HG03097 (cell line): ENCODE measurements at regions not wholly inside any gene's neighbourhood (a gene's known extent, or its start where the extent isn't known, plus 50 kb on each side); places are given as distances from the start of the nearest gene placed in this dataset.

Source experiments
- ATAC-seq: cut with Tn5 transposase; IDR thresholded peaks from one replicate; pipeline ENCODE4 v1.9.1; 2021; ENCODE audit not compliant: unreplicated experiment, low FRiP score

DNA sequence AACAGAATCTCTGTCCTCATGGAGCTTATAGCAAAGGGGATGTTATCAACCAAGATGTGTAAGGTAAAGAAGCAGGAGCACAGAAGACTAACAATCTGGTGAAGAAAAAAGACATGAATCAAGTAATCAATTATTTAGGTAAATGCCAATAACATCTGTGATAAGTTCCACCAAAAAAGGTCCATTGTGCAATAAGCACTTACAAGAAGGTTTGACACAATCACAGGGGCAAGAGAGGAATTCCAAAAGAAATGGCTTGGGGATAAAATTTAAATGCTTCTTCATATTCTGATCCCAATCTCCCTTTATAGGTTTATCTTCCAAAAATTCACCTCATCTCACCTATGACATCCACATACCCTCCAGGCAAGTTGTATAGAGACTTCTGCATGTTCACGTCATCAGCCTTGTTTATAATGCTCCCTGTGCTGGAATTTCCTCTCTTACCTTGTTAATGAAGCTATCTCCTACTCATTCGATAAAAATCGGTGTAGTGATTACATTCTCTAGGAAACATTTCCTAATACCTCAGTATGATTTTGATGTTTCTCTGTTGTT lies 53.6 kb upstream of the DPT start:
- no peak for ATAC-seq

GRCh38 chr1:168783458-168784210 lies 54.6 kb upstream of the DPT start:
- no peak for ATAC-seq

- no peak for ATAC-seq
These were observed 57.7 kb upstream of the DPT start for GRCh38 chr1:168786476-168787330.

- ATAC-seq: no peak
These were observed 59.3 kb upstream of the DPT start for GRCh38 chr1:168788258-168788657.

DNA sequence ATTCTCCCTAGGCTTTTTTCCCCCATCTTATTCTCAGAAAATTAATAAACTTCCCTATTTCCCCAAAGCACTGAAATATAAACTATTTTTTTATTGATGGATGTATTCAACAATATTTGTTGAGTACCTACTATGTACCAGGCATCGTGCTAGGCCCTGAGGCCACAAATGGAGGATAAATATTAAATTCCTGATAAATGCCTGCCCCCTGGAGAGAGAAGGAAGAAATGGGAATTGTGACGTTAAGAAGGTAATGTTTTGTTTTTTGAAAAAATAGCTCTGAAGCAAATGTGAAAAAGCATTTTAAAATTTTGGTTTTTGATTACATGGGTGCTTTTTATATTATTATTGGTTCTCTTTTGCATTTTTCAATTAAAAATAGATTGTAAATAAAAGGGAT lies 60.5 kb upstream of the DPT start:
- ATAC-seq: no peak

GRCh38 chr1:168792142-168792541 lies 63.1 kb upstream of the DPT start:
- ATAC-seq: no peak

GRCh38 chr1:168792592-168793125 lies 63.7 kb upstream of the DPT start:
- ATAC-seq: no peak

GRCh38 chr1:168794057-168794456 lies 65.1 kb upstream of the DPT start:
- ATAC-seq: no peak

GRCh38 chr1:168795681-168796080 lies 66.7 kb upstream of the DPT start:
- ATAC-seq: no peak

- ATAC-seq: no peak
These were observed 71.1 kb upstream of the DPT start for GRCh38 chr1:168799927-168800605.

DNA sequence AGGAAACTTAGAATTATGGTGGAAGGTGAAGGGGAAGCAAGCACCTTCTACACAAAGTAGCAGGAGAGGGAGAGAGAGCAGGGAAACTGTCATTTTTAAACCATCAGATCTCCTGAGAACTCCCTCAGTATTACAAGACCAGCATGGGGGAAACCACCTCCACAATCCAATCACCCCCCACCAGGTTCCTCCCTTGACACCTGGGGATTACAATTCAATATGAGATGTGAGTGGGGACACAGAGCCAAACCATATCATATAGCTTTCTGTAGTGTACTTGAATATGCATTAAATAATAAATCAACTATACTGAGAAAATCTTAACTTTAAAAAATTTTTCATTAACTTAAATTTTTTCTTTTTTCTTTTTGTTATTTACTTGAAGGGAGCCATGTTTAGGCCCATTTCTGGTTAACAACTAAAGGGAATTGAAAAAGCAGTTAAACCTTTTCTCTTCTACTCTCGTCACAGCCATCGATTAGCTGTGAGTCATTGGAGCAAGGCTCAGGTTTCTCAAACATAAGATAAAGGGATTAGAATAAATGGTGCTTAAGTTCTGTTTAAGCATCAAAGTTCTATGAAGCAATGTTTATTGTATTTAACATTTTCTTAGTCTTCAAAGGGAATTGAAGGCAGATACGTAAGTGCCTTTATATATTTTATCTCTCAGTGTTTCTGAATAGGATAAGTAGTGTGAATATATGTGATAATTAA lies 72.2 kb upstream of the DPT start:
- ATAC-seq: no peak

DNA sequence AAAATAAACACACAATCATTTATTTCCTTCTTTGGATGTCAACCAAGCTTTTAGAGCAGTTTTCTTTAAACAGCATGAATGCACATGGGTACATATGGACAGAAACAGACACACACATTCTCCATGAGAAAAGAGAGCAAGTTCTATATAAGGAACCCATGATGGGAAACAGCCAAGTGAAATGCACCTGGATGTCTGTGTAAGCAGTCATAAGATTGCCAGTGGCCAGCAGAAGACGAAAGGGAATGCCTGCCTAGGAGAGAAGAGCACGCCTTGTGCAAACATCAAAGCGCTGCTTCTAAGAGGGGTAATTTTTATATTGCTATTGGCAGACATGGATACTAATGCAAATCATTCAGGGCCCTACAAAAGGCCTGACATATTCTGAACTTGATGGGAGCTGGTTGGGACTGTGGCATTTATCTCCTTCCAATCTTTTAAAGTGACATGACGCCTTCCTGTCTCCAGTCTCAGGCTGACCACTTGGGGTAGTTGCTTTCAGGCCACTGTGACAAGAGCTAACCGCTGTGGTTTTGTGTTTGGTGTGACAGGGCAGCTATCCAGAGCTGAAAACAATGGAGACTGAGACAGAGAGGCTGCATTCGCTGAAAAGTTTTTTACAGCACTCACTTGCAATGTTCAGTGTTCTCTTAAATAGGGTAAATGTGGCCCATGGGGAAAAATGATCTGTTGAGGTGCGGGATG lies 75.0 kb upstream of the DPT start:
- ATAC-seq: no peak

DNA sequence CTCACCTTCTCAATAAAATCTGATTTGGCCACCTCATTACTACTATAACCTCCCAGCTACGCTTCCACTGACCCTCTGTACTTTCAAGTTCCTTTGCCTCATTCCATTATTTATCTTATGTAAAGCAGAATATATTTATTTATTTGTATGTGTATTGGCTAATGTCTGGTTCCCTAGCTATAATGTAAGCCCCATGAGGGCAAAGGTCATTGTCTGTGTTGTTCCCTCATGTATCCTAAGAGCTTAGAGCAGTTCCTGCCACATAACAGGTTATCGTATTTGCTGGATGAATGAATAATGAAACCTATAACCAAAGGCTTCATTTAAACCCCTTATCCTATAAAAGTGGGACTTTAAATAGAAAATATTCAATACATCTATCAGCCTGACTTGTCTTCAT lies 77.9 kb upstream of the DPT start:
- ATAC-seq: no peak

- ATAC-seq: no peak
These were observed 82.2 kb upstream of the DPT start for GRCh38 chr1:168811176-168811575.

GRCh38 chr1:168819668-168820067 lies 90.7 kb upstream of the DPT start:
- ATAC-seq: no peak

GRCh38 chr1:168821434-168821833 lies 92.4 kb upstream of the DPT start:
- ATAC-seq: no peak

DNA sequence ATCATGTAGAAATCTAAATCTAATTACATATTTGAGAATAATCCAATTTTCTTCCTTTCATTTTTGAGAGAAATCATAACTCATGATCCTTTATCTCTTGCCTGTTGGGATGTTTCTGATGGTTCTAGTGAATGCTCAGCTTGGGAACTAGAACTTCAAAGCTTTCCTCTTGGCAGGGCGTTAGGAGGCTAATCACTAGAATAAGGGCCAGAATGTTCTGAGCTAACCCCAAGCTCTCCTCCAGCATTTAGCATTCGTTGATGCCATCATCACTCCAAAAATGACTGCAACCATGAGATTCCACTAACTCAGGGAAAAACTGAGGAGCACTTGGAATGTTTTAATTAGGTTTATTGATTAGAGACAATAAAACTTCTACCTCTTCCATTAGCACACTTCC lies 93.9 kb upstream of the DPT start:
- no peak for ATAC-seq

GRCh38 chr1:168823988-168824387 lies 95.0 kb upstream of the DPT start:
- ATAC-seq: no peak

DNA sequence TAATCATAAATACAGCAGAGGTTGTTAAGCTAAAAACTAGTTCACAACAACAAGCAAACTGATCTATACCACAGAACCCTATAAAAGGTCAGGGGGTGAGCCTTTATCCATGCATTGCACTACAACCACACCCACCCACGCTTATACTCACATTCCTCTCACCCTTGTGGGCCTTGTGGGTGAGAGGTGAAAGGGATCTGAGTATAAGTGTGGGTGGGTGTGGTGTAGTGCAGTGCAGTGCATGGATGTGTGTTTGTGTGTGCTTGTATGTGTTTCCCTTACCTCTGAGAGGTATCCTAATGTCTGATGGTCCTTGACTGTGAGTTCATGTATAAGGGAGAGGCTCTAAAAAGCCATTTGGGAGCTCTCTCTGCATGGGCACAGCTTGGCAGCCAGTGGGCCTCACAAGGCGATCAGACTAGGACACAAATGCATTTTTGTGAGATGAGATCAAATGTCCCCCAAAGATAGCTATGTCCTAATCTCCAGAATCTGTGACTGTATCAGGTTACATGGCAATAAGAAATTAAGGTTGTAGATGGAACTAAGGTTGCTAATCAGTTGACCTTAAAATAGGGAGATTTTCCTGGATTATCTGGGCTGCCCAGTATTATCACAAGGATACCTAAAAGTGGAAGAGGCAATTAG lies 95.5 kb upstream of the DPT start:
- no peak for ATAC-seq
